Fibroblast of skin of back (primary cell): ENCODE measurements at regions not wholly inside any gene's neighbourhood (a gene's known extent, or its start where the extent isn't known, plus 50 kb on each side); places are given as distances from the start of the nearest gene placed in this dataset.

ENCODE experiments used
- DNase-seq: peaks from one replicate; pipeline ENCODE4 v3.0.0-alpha.2; 2013

DNA sequence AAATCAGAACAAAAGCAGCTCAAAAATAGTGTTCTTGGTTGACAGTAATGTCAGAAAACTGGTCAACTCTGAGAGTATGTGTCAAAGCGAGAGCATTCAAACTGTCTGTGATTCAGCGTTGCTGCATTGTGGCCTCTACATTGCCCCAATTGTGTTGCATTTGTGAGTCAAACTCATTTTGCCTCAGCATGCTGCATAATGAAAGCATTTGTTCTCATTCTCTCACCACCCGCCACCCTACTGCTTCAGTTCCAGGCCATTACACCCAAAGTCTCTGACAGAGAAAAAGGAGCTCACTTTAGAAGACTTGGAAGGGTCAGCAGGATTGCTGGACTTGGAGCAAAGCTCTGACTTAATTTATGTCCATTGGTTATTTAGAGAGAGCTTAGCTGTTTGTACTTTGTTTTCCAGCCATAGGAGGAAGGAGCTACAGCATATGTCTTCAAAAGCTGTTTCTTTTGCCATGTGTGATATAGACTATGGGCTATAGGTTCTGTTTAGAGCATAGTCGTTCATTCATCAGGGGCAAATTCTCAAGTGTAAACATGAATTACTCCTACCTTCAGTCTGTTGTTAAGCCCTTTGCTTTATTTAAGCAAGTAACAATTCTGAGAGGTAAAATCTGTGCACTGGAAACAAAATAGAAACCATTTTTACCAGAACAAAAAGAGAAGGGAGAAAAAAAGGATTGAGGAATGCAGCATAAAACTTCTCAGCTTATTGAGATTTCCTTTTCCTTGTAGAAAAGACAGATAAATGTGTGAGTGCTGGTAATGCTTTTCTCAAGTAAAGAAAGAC lies 153.4 kb upstream of the ANK2 start:
- peak; percentile 33 for DNase-seq

DNA sequence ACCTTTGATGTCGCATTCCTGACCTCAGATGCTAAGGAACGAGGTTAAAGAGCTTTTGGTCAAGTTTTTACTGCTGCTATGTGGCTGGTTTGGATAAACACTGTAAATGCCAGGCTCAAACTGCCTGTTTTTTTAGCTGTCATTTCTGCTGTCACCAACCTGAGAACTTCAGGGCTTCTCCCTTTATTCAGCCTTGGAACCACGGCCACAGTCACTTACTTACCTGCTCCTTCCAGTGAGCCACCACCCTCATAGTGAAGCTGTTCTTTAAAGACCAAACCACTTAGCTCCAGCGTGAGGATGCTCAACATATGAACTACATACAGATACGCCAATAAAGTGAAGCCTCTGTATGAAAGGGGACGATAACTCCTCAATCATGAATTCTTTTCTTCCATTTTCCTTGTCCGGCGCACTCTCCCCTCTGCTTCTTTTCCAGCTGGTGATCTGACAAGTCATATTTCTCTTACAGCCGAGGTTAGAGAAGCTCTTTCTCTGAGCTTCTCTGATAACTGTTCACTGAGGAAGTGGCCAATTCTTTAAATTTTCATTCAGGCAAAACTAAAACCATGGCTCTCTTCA lies 152.8 kb upstream of the ANK2 start:
- no peak for DNase-seq

DNA sequence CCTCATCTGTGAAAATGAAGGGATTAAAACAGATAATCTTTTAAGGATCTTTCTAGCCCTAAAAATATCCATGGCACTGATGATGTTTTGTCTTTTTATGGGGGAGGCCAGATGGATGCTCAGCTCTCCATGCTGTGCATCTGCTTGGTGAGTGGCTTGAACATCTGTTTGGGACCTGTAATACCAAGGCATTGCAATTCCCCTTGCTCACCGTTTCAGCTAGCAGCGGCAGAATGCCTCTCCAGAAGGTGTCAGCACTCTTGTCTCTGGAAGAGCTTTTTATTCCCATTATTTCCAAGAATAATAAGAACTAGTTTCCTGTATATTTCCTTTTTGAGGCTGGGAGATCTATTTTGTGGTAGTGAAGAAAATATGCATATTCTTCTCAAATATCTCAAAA lies 151.9 kb upstream of the ANK2 start:
- DNase-seq: no peak

DNA sequence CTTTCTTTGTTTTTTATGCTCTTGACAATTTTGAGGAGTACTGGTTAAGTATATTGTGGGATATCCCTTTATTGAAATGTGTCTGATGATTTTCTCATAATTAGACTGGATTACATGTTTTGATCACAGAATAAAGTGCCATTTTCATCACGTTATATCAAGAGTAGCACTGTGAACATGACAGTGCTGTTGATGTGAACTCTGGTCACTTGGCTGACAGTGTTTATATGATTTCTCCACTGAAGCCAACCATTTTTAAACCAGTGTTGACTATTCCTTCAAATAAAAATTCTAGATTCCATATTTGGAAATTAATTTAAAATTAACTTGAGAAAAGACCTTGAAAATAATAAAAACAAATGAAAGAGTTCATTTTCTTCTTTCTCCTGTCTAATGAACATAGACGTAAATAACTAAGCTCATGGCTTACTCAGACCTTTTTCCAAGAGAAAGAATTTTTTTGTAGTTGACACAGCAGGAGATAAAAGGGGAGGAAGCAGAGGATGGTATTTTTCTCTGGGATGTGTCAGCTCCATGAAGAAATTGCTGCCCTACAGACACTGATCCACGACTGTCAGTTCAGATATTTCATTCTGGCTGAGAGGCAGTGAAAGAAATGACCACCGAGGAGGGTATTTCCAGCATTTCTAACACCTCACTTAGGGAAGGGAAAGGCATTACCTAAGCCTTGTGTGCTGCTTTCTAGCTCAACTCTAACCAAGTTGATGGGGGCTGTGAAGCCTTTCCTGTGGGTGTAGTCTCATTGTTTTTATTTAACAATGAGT lies 150.9 kb upstream of the ANK2 start:
- DNase-seq: peak; percentile 63

DNA sequence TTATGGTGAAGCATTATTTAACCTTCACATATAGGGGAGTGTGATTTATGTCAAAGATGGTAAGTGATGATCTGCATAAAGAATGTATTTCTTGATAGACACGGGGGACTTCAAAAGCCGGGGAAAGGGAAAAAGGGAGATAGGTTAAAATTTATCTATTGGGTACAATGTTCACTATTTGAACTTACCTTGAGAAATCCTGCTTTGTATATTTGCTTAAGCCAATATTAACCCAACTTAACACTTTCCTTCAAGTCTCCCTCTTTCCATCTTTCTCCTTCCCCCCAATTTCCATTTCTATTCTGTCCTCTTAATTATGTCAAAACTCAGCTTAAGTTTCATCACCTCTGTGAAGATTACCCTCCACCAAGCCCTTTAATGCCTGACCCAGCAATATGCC lies 149.0 kb upstream of the ANK2 start:
- no peak for DNase-seq

DNA sequence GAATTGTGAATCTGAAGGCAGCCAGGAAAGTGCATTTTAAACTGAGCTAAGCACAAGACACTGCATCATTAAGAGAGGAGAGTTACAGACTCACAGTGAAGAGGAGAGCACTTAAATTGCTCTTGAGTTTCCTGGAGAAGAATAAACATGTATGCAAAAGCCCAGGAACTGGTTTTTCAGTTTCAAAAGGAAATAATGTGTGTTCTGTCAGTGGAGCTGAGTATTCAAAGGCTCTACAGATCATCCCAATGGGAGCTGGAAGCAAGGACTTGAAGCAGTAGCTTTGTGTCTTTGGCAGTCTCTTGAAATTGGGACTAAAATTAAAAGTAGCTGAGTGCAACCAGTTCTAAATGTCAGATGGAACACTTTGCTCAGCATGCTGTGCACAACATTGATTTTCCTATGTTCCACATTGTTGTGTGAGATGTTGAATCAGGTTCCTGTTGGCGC lies 147.5 kb upstream of the ANK2 start:
- no peak for DNase-seq

DNA sequence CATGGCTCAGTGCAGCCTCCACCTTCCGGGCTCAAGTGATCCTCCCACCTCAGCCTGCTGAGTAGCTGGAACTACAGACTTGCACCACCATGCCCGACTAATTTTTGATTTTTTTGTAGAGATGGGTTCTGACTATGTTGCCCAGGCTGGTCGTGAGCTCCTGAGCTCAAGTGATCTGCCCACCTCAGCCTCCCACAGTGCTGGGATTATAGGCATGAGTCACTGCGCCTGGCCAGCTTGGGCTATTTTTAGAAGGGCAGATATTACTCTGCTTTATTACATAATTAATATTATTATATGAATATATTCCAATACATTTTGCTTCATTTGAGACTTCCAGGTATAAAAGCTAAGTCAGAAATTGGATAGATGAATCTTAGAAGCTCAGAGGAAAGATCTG lies 143.7 kb upstream of the ANK2 start:
- DNase-seq: no peak

- no peak for DNase-seq
Observed at GRCh38 chr4:112908511-112908910, 140.9 kb upstream of the ANK2 start.

- DNase-seq: peak; percentile 70
Observed at GRCh38 chr4:112910109-112910736, 139.2 kb upstream of the ANK2 start.

GRCh38 chr4:112916868-112917267 lies 132.6 kb upstream of the ANK2 start:
- peak; percentile 84 for DNase-seq

- DNase-seq: no peak
Observed at GRCh38 chr4:112923516-112923915, 125.9 kb upstream of the ANK2 start.

GRCh38 chr4:112926819-112927218 lies 122.6 kb upstream of the ANK2 start:
- no peak for DNase-seq

DNA sequence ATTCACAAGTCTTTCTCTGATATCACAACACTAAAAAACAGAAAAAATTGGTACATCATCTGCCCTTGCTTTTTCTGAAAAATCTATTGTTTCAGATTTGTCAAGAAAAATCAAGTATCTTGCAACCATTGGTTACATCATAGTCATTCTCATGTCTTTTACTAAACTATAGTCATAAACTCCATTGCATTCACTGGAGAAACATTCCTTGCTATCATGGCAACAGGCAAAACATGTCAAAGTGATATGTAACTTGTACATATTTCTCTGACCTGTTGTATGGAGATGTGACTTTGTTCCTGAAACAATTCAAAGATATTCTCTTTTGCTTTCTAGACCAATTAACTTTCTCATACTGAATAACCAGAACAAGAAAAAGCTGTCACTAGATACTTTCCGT lies 121.9 kb upstream of the ANK2 start:
- peak; percentile 19 for DNase-seq

GRCh38 chr4:112931001-112931400 lies 118.5 kb upstream of the ANK2 start:
- DNase-seq: no peak

DNA sequence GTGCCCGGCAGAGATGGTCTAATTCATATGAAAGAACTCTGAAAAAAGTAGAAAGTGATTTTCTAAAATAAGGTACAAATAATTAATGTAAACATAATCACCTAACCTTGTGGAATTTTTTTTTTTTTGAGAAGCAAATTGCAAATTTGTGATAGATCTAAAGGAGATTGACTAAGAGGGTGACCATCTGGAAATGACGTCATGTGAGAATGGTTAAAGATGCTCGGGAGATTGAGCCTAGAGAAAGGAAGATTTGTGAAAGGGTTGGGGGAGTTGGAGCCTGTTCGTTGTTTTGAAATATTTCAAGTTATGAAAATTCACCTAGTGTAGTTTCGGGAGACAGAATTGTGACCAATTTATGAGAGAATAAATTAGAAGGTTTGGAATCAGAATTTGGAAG lies 115.7 kb upstream of the ANK2 start:
- no peak for DNase-seq

GRCh38 chr4:112938461-112939058 lies 110.9 kb upstream of the ANK2 start:
- peak; percentile 62 for DNase-seq

- DNase-seq: no peak
Observed at GRCh38 chr4:112939901-112940300, 109.6 kb upstream of the ANK2 start.

DNA sequence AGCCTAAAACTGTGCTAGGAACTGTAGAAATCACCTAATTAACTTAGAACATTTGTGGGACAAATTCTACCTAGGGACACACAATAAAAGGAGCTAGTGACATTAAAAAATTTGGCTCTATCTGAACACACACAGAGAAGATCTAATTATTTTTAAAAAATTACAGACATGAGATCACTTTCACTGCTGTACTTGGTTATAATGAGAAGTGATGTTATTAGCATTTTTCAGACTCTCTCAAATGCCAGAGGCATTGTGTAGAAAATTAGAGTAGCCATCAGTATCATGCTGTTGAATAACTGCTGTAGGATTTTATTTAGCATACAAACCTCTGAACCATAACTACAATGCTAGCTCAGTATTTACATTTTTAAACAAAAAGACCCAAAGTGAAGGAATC lies 109.1 kb upstream of the ANK2 start:
- no peak for DNase-seq

- no peak for DNase-seq
Observed at GRCh38 chr4:112942077-112942476, 107.4 kb upstream of the ANK2 start.

- DNase-seq: no peak
Observed at GRCh38 chr4:112942997-112943396, 106.5 kb upstream of the ANK2 start.

- DNase-seq: no peak
Observed at GRCh38 chr4:112944006-112944405, 105.4 kb upstream of the ANK2 start.

- DNase-seq: no peak
Observed at GRCh38 chr4:112946127-112946526, 103.3 kb upstream of the ANK2 start.

DNA sequence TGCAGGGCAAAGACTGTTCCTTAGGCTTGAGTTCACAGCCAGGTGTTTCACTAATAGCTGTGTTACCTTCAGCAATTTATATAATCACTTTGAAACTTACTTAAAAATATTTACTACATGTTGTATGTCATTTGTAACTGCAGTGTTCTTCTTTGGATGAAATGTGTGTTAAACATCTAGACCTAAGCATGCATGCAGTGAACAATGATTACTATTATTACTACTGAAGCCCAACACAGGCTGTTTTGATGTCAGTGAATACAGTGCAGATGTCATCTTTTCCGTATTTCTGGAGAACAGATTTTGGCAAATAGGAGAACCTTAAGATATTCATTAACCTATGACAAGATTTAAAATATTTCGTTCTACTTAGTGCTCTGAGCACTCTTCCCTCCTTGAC lies 101.8 kb upstream of the ANK2 start:
- DNase-seq: no peak
